MM.1S (cell line): ENCODE measurements at regions not wholly inside any gene's neighbourhood (a gene's known extent, or its start where the extent isn't known, plus 50 kb on each side); places are given as distances from the start of the nearest gene placed in this dataset.

ENCODE experiments used
- EZH2 ChIP-seq: fragments of 300-600 bp; sonication (generic); optimal IDR thresholded peaks from 2 replicates; pipeline ENCODE3; 2017; ENCODE audit warnings: low read depth, mild to moderate bottlenecking, antibody characterized with exemption, low read length, mixed read lengths
- EZH2phosphoT487 ChIP-seq: fragments of 300-600 bp; sonication (generic); IDR thresholded peaks from 2 replicates; pipeline ENCODE4 v1.6.1; 2018; ENCODE audit warnings: antibody characterized with exemption, low read length
- TF ChIP-seq, protein P1 (sequence below): fragments of 300-600 bp; sonication (generic); IDR thresholded peaks from 2 replicates; pipeline ENCODE4 v1.5.1; 2016; ENCODE audit warnings: antibody characterized with exemption, low read length, mixed read lengths

DNA sequence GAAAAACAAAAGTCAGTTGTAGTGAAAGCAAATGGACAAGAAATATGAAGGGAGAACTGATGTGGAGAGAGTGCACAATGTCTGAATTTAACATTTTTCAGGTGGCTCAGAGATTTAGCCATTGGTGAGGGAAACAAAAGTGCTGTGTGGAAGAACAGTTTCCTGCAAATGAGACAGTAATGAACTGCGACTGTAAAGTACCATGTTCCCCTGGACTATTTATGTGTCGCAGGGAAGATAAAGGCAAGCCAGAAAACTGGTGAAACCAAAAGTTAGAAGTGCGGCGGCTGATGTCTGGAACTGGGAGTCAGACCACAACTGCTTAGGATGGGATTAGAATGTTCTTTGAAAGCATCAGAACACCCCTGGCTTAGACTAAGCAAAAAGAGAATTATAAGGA is 905.1 kb upstream of the MAN1A1 start:
- TF ChIP-seq, protein P1, sequence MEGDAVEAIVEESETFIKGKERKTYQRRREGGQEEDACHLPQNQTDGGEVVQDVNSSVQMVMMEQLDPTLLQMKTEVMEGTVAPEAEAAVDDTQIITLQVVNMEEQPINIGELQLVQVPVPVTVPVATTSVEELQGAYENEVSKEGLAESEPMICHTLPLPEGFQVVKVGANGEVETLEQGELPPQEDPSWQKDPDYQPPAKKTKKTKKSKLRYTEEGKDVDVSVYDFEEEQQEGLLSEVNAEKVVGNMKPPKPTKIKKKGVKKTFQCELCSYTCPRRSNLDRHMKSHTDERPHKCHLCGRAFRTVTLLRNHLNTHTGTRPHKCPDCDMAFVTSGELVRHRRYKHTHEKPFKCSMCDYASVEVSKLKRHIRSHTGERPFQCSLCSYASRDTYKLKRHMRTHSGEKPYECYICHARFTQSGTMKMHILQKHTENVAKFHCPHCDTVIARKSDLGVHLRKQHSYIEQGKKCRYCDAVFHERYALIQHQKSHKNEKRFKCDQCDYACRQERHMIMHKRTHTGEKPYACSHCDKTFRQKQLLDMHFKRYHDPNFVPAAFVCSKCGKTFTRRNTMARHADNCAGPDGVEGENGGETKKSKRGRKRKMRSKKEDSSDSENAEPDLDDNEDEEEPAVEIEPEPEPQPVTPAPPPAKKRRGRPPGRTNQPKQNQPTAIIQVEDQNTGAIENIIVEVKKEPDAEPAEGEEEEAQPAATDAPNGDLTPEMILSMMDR: no peak
- no peak for TF ChIP-seq EZH2phosphoT487
- TF ChIP-seq EZH2: no peak
